ENCODE measurements at regions not wholly inside any gene's neighbourhood (a gene's known extent, or its start where the extent isn't known, plus 50 kb on each side); places are given as distances from the start of the nearest gene placed in this dataset.

- Histone ChIP-seq H3K27ac (ENCODE audit: low read depth in 2 of 2, low read length in 2 of 2) (peak overlapping the region; percentile 76 to 79), H3K4me3 (ENCODE audit: low read length in 2 of 2) (no peak overlapping the region), H3K36me3 (ENCODE audit: control insufficient read depth in 2 of 2, insufficient read depth in 2 of 2, low read length in 2 of 2) (no peaks in the 10 kb centered on the region), H3K27me3 (ENCODE audit: control insufficient read depth in 2 of 2, insufficient read depth in 2 of 2, low read length in 2 of 2) (no peaks in the 10 kb centered on the region), H3K4me1 (ENCODE audit: control insufficient read depth in 2 of 2, insufficient read depth in 2 of 2, low read length in 2 of 2) (peaks cover 27 to 51% of the 10 kb centered on the region in 2 donors), H3K9me3 (ENCODE audit: control insufficient read depth in 2 of 2, low read length in 2 of 2) (no peaks in the 10 kb centered on the region), H3K9ac (ENCODE audit: low read depth in 1 of 2, low read length in 2 of 2) (peak overlapping the region in 1 of 2 donors; percentile 6)
These were observed 74.9 kb downstream of the SLC25A47 start for GRCh38 chr14:100398044-100398443.

DNA sequence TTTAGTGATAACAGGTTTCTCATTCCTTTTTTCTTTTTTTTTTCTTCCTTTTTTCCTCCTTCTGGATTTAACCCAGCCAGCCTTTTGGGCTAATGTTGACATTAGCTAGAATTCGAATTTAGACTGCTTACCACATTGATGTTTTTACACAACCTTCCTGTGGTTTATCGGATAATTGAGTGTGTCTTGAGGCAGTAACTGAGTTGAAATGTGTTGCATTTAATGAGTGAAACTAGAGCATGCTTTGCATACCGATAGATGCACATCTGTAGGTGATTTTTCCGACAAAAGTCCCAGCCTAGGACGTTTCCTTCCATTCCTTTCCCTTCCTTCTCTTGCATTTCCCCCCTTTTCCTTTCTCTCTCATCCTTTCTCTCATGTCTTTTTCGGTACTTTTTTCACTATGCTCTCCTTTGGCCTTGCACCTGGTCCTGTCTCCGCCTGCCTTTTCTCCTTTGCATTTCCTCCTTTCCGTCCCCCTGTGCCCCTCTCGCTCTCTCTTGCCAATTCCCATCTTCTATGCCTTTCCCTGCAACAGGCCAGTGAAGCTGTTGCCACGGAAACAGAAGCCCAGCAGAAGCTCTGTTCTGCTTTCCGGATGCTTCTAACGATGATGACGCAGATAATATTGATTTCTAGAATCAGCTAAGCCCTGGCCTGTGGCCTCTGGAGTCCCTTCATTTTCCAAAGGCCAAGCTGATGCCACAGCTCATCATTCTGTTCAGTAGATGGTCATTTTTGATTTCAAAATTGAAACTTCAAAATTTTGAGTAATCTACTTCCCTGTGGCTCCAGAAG is 76.1 kb downstream of the SLC25A47 start:
- no peak overlapping the region for H3K9ac ChIP-seq (ENCODE audit: low read depth in 1 of 2, low read length in 2 of 2)
- H3K27me3 ChIP-seq (ENCODE audit: control insufficient read depth in 2 of 2, insufficient read depth in 2 of 2, low read length in 2 of 2) = no peaks in the 10 kb centered on the region
- no peaks in the 10 kb centered on the region for H3K9me3 ChIP-seq (ENCODE audit: control insufficient read depth in 2 of 2, low read length in 2 of 2)
- no peak overlapping the region for H3K4me3 ChIP-seq (ENCODE audit: low read length in 2 of 2)
- H3K36me3 ChIP-seq (ENCODE audit: control insufficient read depth in 2 of 2, insufficient read depth in 2 of 2, low read length in 2 of 2) = no peaks in the 10 kb centered on the region
- peaks cover 27 to 44% of the 10 kb centered on the region in 2 donors for H3K4me1 ChIP-seq (ENCODE audit: control insufficient read depth in 2 of 2, insufficient read depth in 2 of 2, low read length in 2 of 2)
- peak overlapping the region; percentile 3 to 76 for H3K27ac ChIP-seq (ENCODE audit: low read depth in 2 of 2, low read length in 2 of 2)

DNA sequence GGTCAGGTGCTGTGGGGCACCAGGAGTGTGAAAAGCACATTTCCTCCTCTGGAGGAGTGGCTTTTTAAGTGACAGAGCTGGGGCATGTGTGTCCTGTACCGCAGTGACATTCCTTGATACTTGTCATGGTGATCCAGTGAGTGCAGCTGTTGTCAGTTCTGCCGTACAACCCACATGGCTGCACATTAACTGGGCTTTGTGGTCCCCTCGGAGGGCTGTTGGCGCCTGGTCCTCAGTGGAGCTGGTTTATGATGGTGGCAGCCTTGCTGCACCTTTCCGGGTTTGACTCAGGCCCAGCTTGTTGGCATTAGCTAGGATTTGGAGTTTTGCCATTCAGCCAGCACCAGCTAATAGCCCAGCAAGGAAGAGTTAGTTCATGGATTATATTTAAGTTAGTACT is 77.0 kb downstream of the SLC25A47 start:
- peak overlapping the region; percentile 56 to 75 for H3K27ac ChIP-seq (ENCODE audit: low read depth in 2 of 2, low read length in 2 of 2)
- peaks cover 27 to 44% of the 10 kb centered on the region in 2 donors for H3K4me1 ChIP-seq (ENCODE audit: control insufficient read depth in 2 of 2, insufficient read depth in 2 of 2, low read length in 2 of 2)
- peak overlapping the region; percentile 8 to 51 for H3K9ac ChIP-seq (ENCODE audit: low read depth in 1 of 2, low read length in 2 of 2)
- H3K9me3 ChIP-seq (ENCODE audit: control insufficient read depth in 2 of 2, low read length in 2 of 2) = no peaks in the 10 kb centered on the region
- H3K4me3 ChIP-seq (ENCODE audit: low read length in 2 of 2) = no peak overlapping the region
- no peaks in the 10 kb centered on the region for H3K36me3 ChIP-seq (ENCODE audit: control insufficient read depth in 2 of 2, insufficient read depth in 2 of 2, low read length in 2 of 2)
- H3K27me3 ChIP-seq (ENCODE audit: control insufficient read depth in 2 of 2, insufficient read depth in 2 of 2, low read length in 2 of 2) = no peaks in the 10 kb centered on the region

DNA sequence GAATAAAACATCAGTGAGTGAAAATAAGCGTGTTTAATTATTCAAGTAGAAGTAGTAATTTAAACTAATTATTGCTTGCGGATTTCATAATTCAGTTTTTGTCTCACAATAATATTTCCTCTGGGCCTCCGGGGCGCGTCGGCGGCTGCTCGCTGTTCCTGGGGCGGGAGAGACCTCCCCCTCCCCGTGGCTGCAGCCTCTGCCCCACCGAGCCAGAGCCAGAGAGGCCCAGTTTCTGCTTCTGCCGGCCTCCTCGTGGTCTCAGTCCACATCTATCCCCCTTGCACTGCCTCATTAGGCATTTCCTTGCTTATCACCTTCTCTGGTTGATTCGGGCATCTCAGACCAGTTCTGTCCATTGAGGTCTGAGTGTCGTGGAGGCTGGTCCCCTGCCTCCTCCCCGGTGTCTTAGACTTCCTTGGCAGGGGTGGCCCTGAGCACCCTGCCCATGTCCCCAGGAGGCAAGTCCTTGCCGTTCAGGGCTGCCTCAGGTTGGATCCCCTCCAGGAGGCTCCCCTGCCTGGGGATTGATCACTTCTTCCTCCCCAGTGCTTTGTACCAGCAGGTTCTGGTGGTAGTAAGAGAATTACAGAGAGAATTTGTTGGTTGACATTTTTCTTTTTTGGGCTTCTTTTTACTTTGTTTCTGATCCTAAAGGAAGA is 78.0 kb downstream of the SLC25A47 start:
- no peaks in the 10 kb centered on the region for H3K9me3 ChIP-seq (ENCODE audit: control insufficient read depth in 2 of 2, low read length in 2 of 2)
- H3K4me3 ChIP-seq (ENCODE audit: low read length in 2 of 2) = no peak overlapping the region
- H3K27me3 ChIP-seq (ENCODE audit: control insufficient read depth in 2 of 2, insufficient read depth in 2 of 2, low read length in 2 of 2) = no peaks in the 10 kb centered on the region
- H3K9ac ChIP-seq (ENCODE audit: low read depth in 1 of 2, low read length in 2 of 2) = no peak overlapping the region
- peaks cover 32 to 52% of the 10 kb centered on the region in 2 donors for H3K4me1 ChIP-seq (ENCODE audit: control insufficient read depth in 2 of 2, insufficient read depth in 2 of 2, low read length in 2 of 2)
- H3K27ac ChIP-seq (ENCODE audit: low read depth in 2 of 2, low read length in 2 of 2) = no peak overlapping the region
- no peaks in the 10 kb centered on the region for H3K36me3 ChIP-seq (ENCODE audit: control insufficient read depth in 2 of 2, insufficient read depth in 2 of 2, low read length in 2 of 2)

- no peak overlapping the region for H3K9ac ChIP-seq (ENCODE audit: low read depth in 1 of 2, low read length in 2 of 2)
- no peaks in the 10 kb centered on the region for H3K9me3 ChIP-seq (ENCODE audit: control insufficient read depth in 2 of 2, low read length in 2 of 2)
- no peaks in the 10 kb centered on the region for H3K36me3 ChIP-seq (ENCODE audit: control insufficient read depth in 2 of 2, insufficient read depth in 2 of 2, low read length in 2 of 2)
- H3K27ac ChIP-seq (ENCODE audit: low read depth in 2 of 2, low read length in 2 of 2) = no peak overlapping the region
- peaks cover 38 to 58% of the 10 kb centered on the region in 2 donors for H3K4me1 ChIP-seq (ENCODE audit: control insufficient read depth in 2 of 2, insufficient read depth in 2 of 2, low read length in 2 of 2)
- no peaks in the 10 kb centered on the region for H3K27me3 ChIP-seq (ENCODE audit: control insufficient read depth in 2 of 2, insufficient read depth in 2 of 2, low read length in 2 of 2)
- no peak overlapping the region for H3K4me3 ChIP-seq (ENCODE audit: low read length in 2 of 2)
These were observed 78.7 kb downstream of the SLC25A47 start for GRCh38 chr14:100401792-100402191.

GRCh38 chr14:100402631-100403030 is 79.5 kb downstream of the SLC25A47 start:
- H3K27me3 ChIP-seq (ENCODE audit: control insufficient read depth in 2 of 2, insufficient read depth in 2 of 2, low read length in 2 of 2) = no peaks in the 10 kb centered on the region
- no peak overlapping the region for H3K27ac ChIP-seq (ENCODE audit: low read depth in 2 of 2, low read length in 2 of 2)
- no peaks in the 10 kb centered on the region for H3K9me3 ChIP-seq (ENCODE audit: control insufficient read depth in 2 of 2, low read length in 2 of 2)
- H3K4me3 ChIP-seq (ENCODE audit: low read length in 2 of 2) = no peak overlapping the region
- H3K9ac ChIP-seq (ENCODE audit: low read depth in 1 of 2, low read length in 2 of 2) = no peak overlapping the region
- H3K36me3 ChIP-seq (ENCODE audit: control insufficient read depth in 2 of 2, insufficient read depth in 2 of 2, low read length in 2 of 2) = no peaks in the 10 kb centered on the region
- H3K4me1 ChIP-seq (ENCODE audit: control insufficient read depth in 2 of 2, insufficient read depth in 2 of 2, low read length in 2 of 2) = peaks cover 43 to 62% of the 10 kb centered on the region in 2 donors

DNA sequence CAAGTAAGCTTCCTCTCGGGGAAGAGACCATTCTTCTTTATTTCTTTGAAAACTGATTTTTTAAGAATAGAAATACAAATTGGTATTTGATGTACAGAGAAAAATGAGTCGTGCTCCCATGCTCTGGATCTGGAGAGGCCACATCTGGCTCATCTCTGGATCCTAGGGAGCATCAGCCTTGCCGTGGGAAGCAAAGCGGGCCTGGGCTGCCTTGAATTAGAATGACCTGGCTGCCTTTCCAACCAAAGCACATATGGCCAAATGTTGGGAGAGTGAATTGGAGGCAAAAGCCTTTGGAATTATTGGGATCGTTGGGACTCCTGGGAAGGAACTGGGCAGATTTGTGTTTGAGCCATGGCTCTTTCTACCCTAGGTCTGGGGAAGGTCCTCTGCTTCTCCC is 80.0 kb downstream of the SLC25A47 start:
- H3K9ac ChIP-seq (ENCODE audit: low read depth in 1 of 2, low read length in 2 of 2) = no peak overlapping the region
- no peak overlapping the region for H3K27ac ChIP-seq (ENCODE audit: low read depth in 2 of 2, low read length in 2 of 2)
- H3K4me3 ChIP-seq (ENCODE audit: low read length in 2 of 2) = no peak overlapping the region

GRCh38 chr14:100403802-100404365 is 80.7 kb downstream of the SLC25A47 start:
- Histone ChIP-seq H3K9ac (ENCODE audit: low read depth in 1 of 2, low read length in 2 of 2) (no peak overlapping the region), H3K36me3 (ENCODE audit: control insufficient read depth in 2 of 2, insufficient read depth in 2 of 2, low read length in 2 of 2) (no peaks in the 10 kb centered on the region), H3K27ac (ENCODE audit: low read depth in 2 of 2, low read length in 2 of 2) (no peak overlapping the region), H3K4me1 (ENCODE audit: control insufficient read depth in 2 of 2, insufficient read depth in 2 of 2, low read length in 2 of 2) (peaks cover 43 to 57% of the 10 kb centered on the region in 2 donors), H3K27me3 (ENCODE audit: control insufficient read depth in 2 of 2, insufficient read depth in 2 of 2, low read length in 2 of 2) (no peaks in the 10 kb centered on the region), H3K4me3 (ENCODE audit: low read length in 2 of 2) (no peak overlapping the region), H3K9me3 (ENCODE audit: control insufficient read depth in 2 of 2, low read length in 2 of 2) (no peaks in the 10 kb centered on the region)

More for the DNA sequence above, 80.0 kb downstream of the SLC25A47 start:
- no peaks in the 10 kb centered on the region for H3K36me3 ChIP-seq (ENCODE audit: control insufficient read depth in 2 of 2, insufficient read depth in 2 of 2, low read length in 2 of 2)
- peaks cover 43 to 62% of the 10 kb centered on the region in 2 donors for H3K4me1 ChIP-seq (ENCODE audit: control insufficient read depth in 2 of 2, insufficient read depth in 2 of 2, low read length in 2 of 2)
- no peaks in the 10 kb centered on the region for H3K9me3 ChIP-seq (ENCODE audit: control insufficient read depth in 2 of 2, low read length in 2 of 2)
- no peaks in the 10 kb centered on the region for H3K27me3 ChIP-seq (ENCODE audit: control insufficient read depth in 2 of 2, insufficient read depth in 2 of 2, low read length in 2 of 2)

GRCh38 chr14:100404419-100404818 is 81.3 kb downstream of the SLC25A47 start:
- Histone ChIP-seq H3K27me3 (ENCODE audit: control insufficient read depth in 2 of 2, insufficient read depth in 2 of 2, low read length in 2 of 2) (no peaks in the 10 kb centered on the region), H3K36me3 (ENCODE audit: control insufficient read depth in 2 of 2, insufficient read depth in 2 of 2, low read length in 2 of 2) (no peaks in the 10 kb centered on the region), H3K4me3 (ENCODE audit: low read length in 2 of 2) (no peak overlapping the region), H3K9ac (ENCODE audit: low read depth in 1 of 2, low read length in 2 of 2) (no peak overlapping the region), H3K9me3 (ENCODE audit: control insufficient read depth in 2 of 2, low read length in 2 of 2) (no peaks in the 10 kb centered on the region), H3K4me1 (ENCODE audit: control insufficient read depth in 2 of 2, insufficient read depth in 2 of 2, low read length in 2 of 2) (peaks cover 43 to 52% of the 10 kb centered on the region in 2 donors), H3K27ac (ENCODE audit: low read depth in 2 of 2, low read length in 2 of 2) (no peak overlapping the region)

Measured in mucosa of rectum (tissue), 2 donors.